AG04450 (cell line): ENCODE measurements at regions not wholly inside any gene's neighbourhood (a gene's known extent, or its start where the extent isn't known, plus 50 kb on each side); places are given as distances from the start of the nearest gene placed in this dataset.

Source experiments
- CTCF ChIA-PET: fragments of 300-600, 350-600 bp; formaldehyde crosslinking; extraction: SDS; loops from one replicate; lab custom pipeline; 2022; ENCODE audit warnings: antibody characterized with exemption, inconsistent platforms; lab: Charles Lee
- POLR2A ChIA-PET: fragments of 350-600 bp; formaldehyde crosslinking; extraction: SDS; loops from one replicate; lab custom pipeline; 2021; ENCODE audit warnings: antibody characterized with exemption, inconsistent platforms; lab: Yijun Ruan, JAX
- DNase-seq: peaks from one replicate; pipeline ENCODE4 v3.0.0-alpha.2; 2011; ENCODE audit warnings: low read depth, low spot score
- H3K27ac ChIP-seq: one replicate; pipeline ENCODE4 v1.5.1; 2012; ENCODE audit warnings: low read depth, low read length, control low read depth
- H3K27me3 ChIP-seq: one replicate; pipeline ENCODE4 v1.6.0; 2012; ENCODE audit warnings: low read length; ENCODE audit not compliant: control insufficient read depth, insufficient read depth
- H3K4me3 ChIP-seq: 2 replicates; pipeline ENCODE4 v1.5.1; 2011; ENCODE audit warnings: mild to moderate bottlenecking, low read depth, low read length, control low read depth
- H3K9me3 ChIP-seq: 2 replicates; pipeline ENCODE4 v1.5.1; 2012; ENCODE audit warnings: low read length; ENCODE audit not compliant: control insufficient read depth, insufficient read depth
- CTCF ChIP-seq: IDR thresholded peaks from 2 replicates; pipeline ENCODE4 v1.5.1; 2011; ENCODE audit warnings: low read depth, low read length, control low read depth, inconsistent platforms

GRCh38 chr20:22946596-22946995 lies 88.5 kb upstream of the SSTR4 start:
- H3K27me3 ChIP-seq, result no peaks in the 10 kb centered on the region
- DNase-seq, result no peak
- H3K9me3 ChIP-seq, result no peaks in the 10 kb centered on the region
- H3K27ac ChIP-seq, result no peak overlapping the region
- ChIA-PET CTCF (interaction anchor here (1.1 kb wide), 1 partner anchor 255 kb away, joined by 3 read pairs; no protein-coding TSS in a partner anchor), POLR2A (no interaction called here)
- no peak for TF ChIP-seq CTCF
- H3K4me3 ChIP-seq, result no peak overlapping the region

DNA sequence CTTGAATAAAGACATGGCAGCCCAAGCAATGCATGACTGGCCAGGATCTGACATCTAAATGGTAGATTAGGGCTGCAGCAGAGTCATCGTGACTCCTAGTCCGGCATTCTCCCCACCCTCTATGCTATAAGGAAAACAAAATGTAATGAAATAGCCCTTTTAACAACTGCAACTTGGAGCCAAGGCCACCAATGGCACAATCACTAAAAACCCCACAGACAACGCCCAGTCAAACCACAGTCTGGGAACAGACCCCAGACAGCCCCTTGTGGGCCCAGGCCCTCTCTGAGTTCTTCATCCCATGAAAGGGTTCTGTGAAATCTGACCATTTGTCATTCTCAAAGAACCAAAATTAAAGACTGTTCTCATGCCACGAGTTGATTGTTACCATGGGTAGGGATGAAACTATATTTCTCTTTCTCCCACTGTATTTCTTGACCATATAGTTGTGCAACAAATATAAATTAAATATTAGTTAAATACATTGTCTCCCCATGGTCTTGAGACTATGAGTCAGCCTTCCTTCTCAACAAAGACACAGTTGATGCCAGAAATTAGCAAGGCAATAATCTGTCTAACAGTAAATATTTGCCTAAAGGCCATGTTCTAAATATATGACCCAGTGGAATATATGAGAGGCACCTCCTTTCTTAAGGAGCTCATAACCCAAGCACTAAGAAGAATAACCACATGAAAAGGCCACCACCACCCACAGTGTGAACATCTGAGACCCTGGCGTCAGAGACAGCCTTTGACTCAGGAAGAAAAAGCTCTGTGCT lies 85.6 kb upstream of the SSTR4 start:
- no peak for TF ChIP-seq CTCF
- Histone ChIP-seq H3K9me3 (no peaks in the 10 kb centered on the region), H3K4me3 (no peak overlapping the region), H3K27ac (no peak overlapping the region), H3K27me3 (no peaks in the 10 kb centered on the region)
- DNase-seq, result no peak
- CTCF ChIA-PET, result no interaction called here
- POLR2A ChIA-PET, result no interaction called here

DNA sequence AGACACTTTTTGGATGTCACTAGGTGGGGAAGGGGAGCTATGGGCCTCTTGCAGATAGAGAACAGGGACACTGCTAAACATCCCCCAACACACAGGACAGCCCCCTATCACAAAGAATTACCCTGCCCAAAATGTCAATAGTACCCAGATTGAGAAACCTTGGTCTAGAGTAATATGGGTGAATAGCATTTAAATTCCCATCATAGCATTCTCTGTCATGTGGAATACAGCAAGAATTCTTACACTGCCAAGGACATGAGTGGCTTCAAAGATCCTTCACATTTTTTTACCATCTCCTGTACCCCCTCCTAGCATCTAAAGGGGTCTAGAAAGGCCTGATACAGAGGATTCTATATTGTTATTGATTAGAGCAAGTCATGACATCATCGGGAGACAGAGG lies 83.1 kb upstream of the SSTR4 start:
- no peak for TF ChIP-seq CTCF
- no peaks in the 10 kb centered on the region for H3K27me3 ChIP-seq
- no peak overlapping the region for H3K4me3 ChIP-seq
- ChIA-PET POLR2A (no interaction called here), CTCF (no interaction called here)
- no peak overlapping the region for H3K27ac ChIP-seq
- no peak for DNase-seq
- H3K9me3 ChIP-seq, result no peaks in the 10 kb centered on the region

- POLR2A ChIA-PET, result no interaction called here
- CTCF ChIA-PET, result no interaction called here
- H3K27me3 ChIP-seq, result no peaks in the 10 kb centered on the region
- no peak overlapping the region for H3K27ac ChIP-seq
- DNase-seq, result no peak
- TF ChIP-seq CTCF, result no peak
- H3K9me3 ChIP-seq, result no peaks in the 10 kb centered on the region
- no peak overlapping the region for H3K4me3 ChIP-seq
Observed at GRCh38 chr20:22954661-22955060, 80.5 kb upstream of the SSTR4 start.

DNA sequence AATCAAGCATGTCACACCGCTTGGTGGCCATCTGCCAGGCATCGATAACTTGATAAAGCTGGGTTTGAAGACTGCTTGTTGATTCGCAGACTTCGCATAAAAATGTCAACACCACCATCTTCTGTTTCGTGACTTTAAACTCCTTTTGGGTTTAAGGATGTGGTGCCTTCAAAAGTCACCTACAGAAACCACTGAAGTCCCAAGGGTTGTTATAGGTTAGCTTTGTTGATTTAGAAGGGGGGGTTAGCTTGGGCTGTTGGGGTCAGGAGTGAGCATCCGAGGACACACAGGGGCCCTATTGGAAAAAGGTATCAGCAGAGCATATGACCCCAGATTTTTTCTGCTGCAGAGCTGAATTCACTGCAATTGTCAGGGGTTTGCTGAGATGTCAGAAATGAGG lies 76.7 kb upstream of the SSTR4 start:
- H3K27me3 ChIP-seq, result no peaks in the 10 kb centered on the region
- ChIA-PET CTCF (no interaction called here), POLR2A (no interaction called here)
- DNase-seq, result no peak
- no peak overlapping the region for H3K27ac ChIP-seq
- no peak overlapping the region for H3K4me3 ChIP-seq
- TF ChIP-seq CTCF, result no peak
- H3K9me3 ChIP-seq, result no peaks in the 10 kb centered on the region
